GM12878 (cell line): ENCODE measurements at regions not wholly inside any gene's neighbourhood (a gene's known extent, or its start where the extent isn't known, plus 50 kb on each side); places are given as distances from the start of the nearest gene placed in this dataset.

Experiments
- ATAC-seq: fragments of 200-7000 bp; cut with Tn5 transposase; 3 replicates; pipeline ENCODE4 v1.9.1; 2020; ENCODE audit warnings: mild to moderate bottlenecking, moderate library complexity
- BruUV-seq: library from RNA; stranded (reverse); fragments of 400-500 nt; replicated peaks from 2 replicates; lab custom pipeline; 2021; lab: Mats Ljungman, UMichigan
- CTCF ChIA-PET: fragments of 300-600 bp; sonication (Branson Sonifier 250); formaldehyde crosslinking; extraction: SDS; loops from one replicate; lab custom pipeline; 2021; ENCODE audit warnings: inconsistent platforms; lab: Yijun Ruan, JAX
- POLR2A ChIA-PET: fragments of 350-600 bp; formaldehyde crosslinking; extraction: SDS; loops from one replicate; lab custom pipeline; 2021; ENCODE audit warnings: inconsistent platforms; lab: Charles Lee
- RAD21 ChIA-PET: fragments of 300-600 bp; sonication (Branson Sonifier 250); formaldehyde crosslinking; loops from one replicate; lab custom pipeline; 2023; ENCODE audit warnings: antibody characterized with exemption; ENCODE audit not compliant: unreplicated experiment; lab: Charles Lee
- SMC1A ChIA-PET: fragments of 300-600 bp; sonication (Branson Sonifier 250); formaldehyde crosslinking; loops from one replicate; lab custom pipeline; 2023; ENCODE audit not compliant: unreplicated experiment, uncharacterized antibody; lab: Charles Lee
- DNase-seq: peaks from one replicate; pipeline ENCODE4 v3.0.0-alpha.2; 2011; ENCODE audit warnings: low read depth, low spot score
- FAIRE-seq: peaks from 3 replicates; lab custom pipeline; 2011; peaks lifted over from hg19 to GRCh38; lab: Jason Lieb, UNC
- H2AFZ ChIP-seq: 2 replicates; pipeline ENCODE4 v1.6.0; 2011; ENCODE audit warnings: low read depth, low read length, control low read depth; ENCODE audit not compliant: control insufficient read depth
- H3K27ac ChIP-seq: 2 replicates; pipeline ENCODE4 v1.5.1; 2011; ENCODE audit warnings: control low read depth; ENCODE audit not compliant: control insufficient read depth, insufficient read depth
- H3K27me3 ChIP-seq, 2 experiments: replicated peaks in 1 of 2; 2 replicates each; pipeline versions ENCODE4 v1.6.0 to v1.6.1; 2011; ENCODE audit warnings: low read length in 1 of 2; ENCODE audit not compliant: control insufficient read depth in 2 of 2, insufficient read depth in 2 of 2
- H3K36me3 ChIP-seq, 2 experiments: 2 replicates each; pipeline ENCODE4 v1.5.1; 2011; ENCODE audit warnings: low read length in 1 of 2; ENCODE audit not compliant: control insufficient read depth in 2 of 2, insufficient read depth in 2 of 2
- H3K4me1 ChIP-seq: 2 replicates; pipeline ENCODE4 v1.6.1; 2011; ENCODE audit warnings: mild to moderate bottlenecking, low read length, moderate library complexity, mixed read lengths; ENCODE audit not compliant: control insufficient read depth, insufficient read depth
- H3K4me2 ChIP-seq: 2 replicates; pipeline ENCODE4 v1.6.0; 2011; ENCODE audit warnings: control low read depth; ENCODE audit not compliant: control insufficient read depth, insufficient read depth
- H3K4me3 ChIP-seq: fragments of 200-600 bp; sonication (generic); 2 replicates; pipeline ENCODE4 v1.5.1; 2016
- H3K79me2 ChIP-seq: 2 replicates; pipeline ENCODE4 v1.6.0; 2011; ENCODE audit warnings: low read length; ENCODE audit not compliant: control insufficient read depth, insufficient read depth
- H3K9ac ChIP-seq: 2 replicates; pipeline ENCODE4 v1.8.0; 2011; ENCODE audit warnings: low read length, control low read depth, mixed read lengths; ENCODE audit not compliant: control insufficient read depth, insufficient read depth
- H3K9me3 ChIP-seq: replicated peaks from 3 replicates; pipeline ENCODE4 v1.5.1; 2011; ENCODE audit warnings: mild to moderate bottlenecking, low read length; ENCODE audit not compliant: control insufficient read depth, insufficient read depth
- H4K20me1 ChIP-seq: 2 replicates; pipeline ENCODE4 v1.6.0; 2011; ENCODE audit not compliant: control insufficient read depth, insufficient read depth
- BCL11A ChIP-seq: IDR thresholded peaks from 2 replicates; pipeline ENCODE4 v1.6.1; 2011; ENCODE audit warnings: low read depth, low read length
- BCL3 ChIP-seq: IDR thresholded peaks from 2 replicates; pipeline ENCODE4 v1.6.1; 2011; ENCODE audit warnings: borderline replicate concordance, low read depth, mild to moderate bottlenecking, moderate library complexity, low read length; ENCODE audit not compliant: insufficient read depth, poor library complexity, severe bottlenecking
- BHLHE40 ChIP-seq, 2 experiments: fragments of 450-650 bp in 1 of 2; IDR thresholded peaks; 2 replicates each; pipeline ENCODE4 v1.6.1; 2011 to 2017; ENCODE audit warnings: low read depth in 2 of 2, borderline replicate concordance in 1 of 2, improper control_type of control experiment in 1 of 2, low read length in 1 of 2, mild to moderate bottlenecking in 1 of 2
- E2F8 ChIP-seq: fragments of 450-650 bp; IDR thresholded peaks from 2 replicates; pipeline ENCODE4 v1.6.1; 2018; ENCODE audit warnings: mild to moderate bottlenecking, low read depth, moderate library complexity; ENCODE audit not compliant: partially characterized antibody
- GATAD2B ChIP-seq: fragments of 450-650 bp; conservative IDR thresholded peaks from 2 replicates; pipeline ENCODE4 v1.6.1; 2017; ENCODE audit warnings: low read depth, mild to moderate bottlenecking, moderate library complexity
- HDGF ChIP-seq: fragments of 450-650 bp; IDR thresholded peaks from 2 replicates; pipeline ENCODE4 v1.6.1; 2016; ENCODE audit warnings: antibody characterized with exemption
- HSF1 ChIP-seq: fragments of 150-350 bp; IDR thresholded peaks from 2 replicates; pipeline ENCODE4 v1.6.1; 2014; ENCODE audit warnings: mild to moderate bottlenecking, low read depth, low read length
- IRF5 ChIP-seq: fragments of 450-650 bp; IDR thresholded peaks from 2 replicates; pipeline ENCODE4 v1.6.1; 2017; ENCODE audit warnings: borderline replicate concordance
- JUNB ChIP-seq: IDR thresholded peaks from 2 replicates; pipeline ENCODE4 v1.6.1; 2016; ENCODE audit warnings: antibody characterized with exemption, mild to moderate bottlenecking
- JUND ChIP-seq: IDR thresholded peaks from 2 replicates; pipeline ENCODE4 v1.6.1; 2012; ENCODE audit warnings: low read depth, mild to moderate bottlenecking, low read length, improper control_type of control experiment, moderate library complexity
- KAT2A ChIP-seq: conservative IDR thresholded peaks from 2 replicates; pipeline ENCODE4 v1.6.1; 2011; ENCODE audit warnings: low read depth, low read length; ENCODE audit not compliant: control insufficient read depth
- MTA2 ChIP-seq: fragments of 450-650 bp; IDR thresholded peaks from 2 replicates; pipeline ENCODE4 v1.6.1; 2016; ENCODE audit warnings: low read depth, mild to moderate bottlenecking, moderate library complexity
- MYB ChIP-seq: fragments of 150-350 bp; IDR thresholded peaks from 2 replicates; pipeline ENCODE4 v1.6.1; 2014; ENCODE audit warnings: mild to moderate bottlenecking, low read depth, low read length, borderline replicate concordance
- NFYA ChIP-seq: IDR thresholded peaks from 2 replicates; pipeline ENCODE4 v1.6.1; 2011; ENCODE audit warnings: low read depth, mild to moderate bottlenecking, low read length, improper control_type of control experiment, borderline replicate concordance
- NRF1 ChIP-seq: conservative IDR thresholded peaks from 2 replicates; pipeline ENCODE4 v1.6.1; 2011; ENCODE audit warnings: mild to moderate bottlenecking, low read depth, low read length, improper control_type of control experiment
- PAX5 ChIP-seq: IDR thresholded peaks from 2 replicates; pipeline ENCODE4 v1.6.1; 2011; ENCODE audit warnings: low read depth, low read length, borderline replicate concordance
- PKNOX1 ChIP-seq: fragments of 450-650 bp; IDR thresholded peaks from 2 replicates; pipeline ENCODE4 v1.6.1; 2016; ENCODE audit warnings: mild to moderate bottlenecking
- YBX1 ChIP-seq: fragments of 450-650 bp; IDR thresholded peaks from 2 replicates; pipeline ENCODE4 v1.6.1; 2016; ENCODE audit warnings: antibody characterized with exemption
- WGBS: methylation state at CpG from one replicate; pipeline ENCODE4 v1.1.6; 2016; ENCODE audit warnings: low lambda C conversion rate; ENCODE audit not compliant: insufficient replicate concordance, insufficient coverage; ENCODE audit errors: missing lambda C conversion rate; 5-methylcytosine and 5-hydroxymethylcytosine counted together
- in situ Hi-C: fragments of 300-500 bp; cut with MboI; formaldehyde crosslinking; loops from 9 replicates; pipeline ENCODE4 v1.14.3; 2018; ENCODE audit warnings: mixed read lengths
- intact Hi-C: fragments of 100-400 bp; cut with micrococcal nuclease; formaldehyde crosslinking; loops from one replicate; pipeline ENCODE4 v1.14.2; 2022; ENCODE audit not compliant: unreplicated experiment

GRCh38 chr14:71824816-71825215, 107.4 kb upstream of the RGS6 start:
- ChIA-PET CTCF (no interaction called here), SMC1A (no interaction called here), POLR2A (interaction anchor here (0.6 kb wide), 1 partner anchor 1227 kb away, joined by 3 read pairs; no protein-coding TSS in a partner anchor), RAD21 (no interaction called here)
- no peak overlapping the region for H3K4me2 ChIP-seq
- H3K79me2 ChIP-seq, result no peaks in the 10 kb centered on the region
- H3K9ac ChIP-seq, result no peak overlapping the region
- DNase-seq (no peak), ATAC-seq (no peak), FAIRE-seq (no peak)
- intact Hi-C loops (no loop called here), in situ Hi-C loops (no loop called here)
- H3K36me3 ChIP-seq, result no peaks in the 10 kb centered on the region
- H4K20me1 ChIP-seq, result no peaks in the 10 kb centered on the region
- H3K9me3 ChIP-seq, result no peaks in the 10 kb centered on the region
- TF ChIP-seq MTA2, result no peak
- no peak for TF ChIP-seq YBX1
- TF ChIP-seq HDGF, result no peak
- TF ChIP-seq MYB, result no peak
- TF ChIP-seq E2F8, result no peak
- TF ChIP-seq PAX5, result no peak
- TF ChIP-seq JUNB, result no peak
- TF ChIP-seq PKNOX1, result no peak
- TF ChIP-seq BHLHE40 (IDR thresholded peaks at IDR 0.05; ENCODE audit: borderline replicate concordance in 1 of 2, low read depth in 2 of 2, low read length in 1 of 2), result no peak
- TF ChIP-seq NFYA, result no peak
- no peak for TF ChIP-seq JUND
- TF ChIP-seq IRF5, result no peak
- TF ChIP-seq NRF1, result no peak
- TF ChIP-seq BCL11A, result no peak
- no peak for TF ChIP-seq KAT2A
- no peak for TF ChIP-seq HSF1
- TF ChIP-seq BCL3, result no peak
- TF ChIP-seq GATAD2B, result no peak
- no TSS peak for BruUV-seq
- no peaks in the 10 kb centered on the region for H3K27me3 ChIP-seq
- no peak overlapping the region for H3K27ac ChIP-seq
- no peak overlapping the region for H2AFZ ChIP-seq
- H3K4me3 ChIP-seq, result no peak overlapping the region
- H3K4me1 ChIP-seq, result no peaks in the 10 kb centered on the region
- 27% methylated on average over 5 of the region's 5 CpGs for WGBS
